HG02623 (cell line): ENCODE measurements at regions not wholly inside any gene's neighbourhood (a gene's known extent, or its start where the extent isn't known, plus 50 kb on each side); places are given as distances from the start of the nearest gene placed in this dataset.
"Not testable (repeated sequence)": the region's sequence is repeated elsewhere in the genome, so short reads cannot be mapped to it uniquely, and the experiment has no call there.

Experiments
- ATAC-seq: cut with Tn5 transposase; IDR thresholded peaks from one replicate; pipeline ENCODE4 v1.9.1; 2021; ENCODE audit warnings: moderate library complexity; ENCODE audit not compliant: unreplicated experiment

- no peak for ATAC-seq
Observed at GRCh38 chr10:37067576-37067975, 57.8 kb upstream of the ANKRD30A start.

- ATAC-seq, result not testable (repeated sequence)
Observed at GRCh38 chr10:37062296-37062695, 63.1 kb upstream of the ANKRD30A start.

DNA sequence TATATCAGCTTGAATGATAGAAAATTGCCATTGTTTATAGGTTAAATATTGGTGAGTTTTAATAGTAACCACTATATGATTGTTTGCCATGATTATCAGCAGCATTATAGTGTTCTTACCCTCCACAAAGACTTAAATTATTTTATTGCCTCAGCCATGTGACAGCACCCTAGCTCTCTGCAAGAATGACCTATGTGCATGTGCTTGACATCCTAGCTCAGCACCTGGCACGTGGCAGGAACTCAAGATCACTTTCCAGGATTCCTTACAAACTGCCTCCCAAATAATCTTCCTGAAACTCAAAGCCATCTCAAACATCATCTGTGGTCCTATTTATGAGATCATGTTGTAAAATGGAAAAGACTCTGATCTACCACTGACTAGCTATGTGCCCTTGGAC is 68.1 kb upstream of the ANKRD30A start:
- no peak for ATAC-seq

- no peak for ATAC-seq
Observed at GRCh38 chr10:37053476-37053875, 71.9 kb upstream of the ANKRD30A start.

- ATAC-seq, result not testable (repeated sequence)
Observed at GRCh38 chr10:37049982-37050381, 75.4 kb upstream of the ANKRD30A start.

GRCh38 chr10:37044319-37044718 is 81.1 kb upstream of the ANKRD30A start:
- ATAC-seq, result not testable (repeated sequence)

DNA sequence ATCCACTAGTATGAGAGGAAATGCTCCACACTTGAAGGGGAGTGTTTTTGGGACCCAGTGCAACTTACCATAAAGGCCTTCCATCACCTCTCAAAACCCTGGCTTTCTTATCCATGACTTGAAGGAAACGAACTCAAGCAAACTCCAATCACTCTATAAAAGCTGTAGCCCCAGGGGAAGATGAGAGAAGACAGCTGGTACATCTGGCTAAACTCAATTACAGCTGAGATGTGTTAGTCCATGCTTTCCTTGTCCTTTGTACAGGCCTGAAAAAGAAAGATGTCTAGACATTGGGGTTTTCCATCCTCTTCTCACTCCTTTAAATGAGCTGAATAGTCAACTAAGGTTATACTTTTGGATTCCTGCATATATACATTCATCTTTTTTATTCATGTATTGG is 89.5 kb upstream of the ANKRD30A start:
- ATAC-seq, result no peak

GRCh38 chr10:37015498-37015897 is 109.9 kb upstream of the ANKRD30A start:
- no peak for ATAC-seq

- ATAC-seq, result no peak
Observed at GRCh38 chr10:37010741-37011140, 114.7 kb upstream of the ANKRD30A start.

DNA sequence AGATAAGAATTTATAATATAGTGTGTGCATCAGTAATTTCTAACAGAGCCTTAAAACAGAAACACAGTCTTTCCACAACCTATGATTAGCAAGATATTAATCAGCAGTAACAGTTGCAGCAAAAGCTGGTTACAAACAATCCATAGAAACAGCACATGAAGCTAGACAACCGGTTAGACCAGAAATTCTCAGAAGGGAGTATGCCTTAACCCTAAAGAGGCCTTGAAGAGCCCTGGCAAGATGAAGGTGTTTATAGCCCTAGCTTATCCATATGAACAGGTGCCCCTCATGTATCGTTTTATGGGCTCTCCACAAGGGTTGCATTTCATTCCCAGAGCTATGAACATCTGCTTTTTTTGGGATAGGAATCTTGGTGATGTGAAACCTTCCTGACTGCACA is 117.1 kb upstream of the ANKRD30A start:
- ATAC-seq, result not testable (repeated sequence)

- ATAC-seq, result no peak
Observed at GRCh38 chr10:37003126-37003525, 122.3 kb upstream of the ANKRD30A start.

DNA sequence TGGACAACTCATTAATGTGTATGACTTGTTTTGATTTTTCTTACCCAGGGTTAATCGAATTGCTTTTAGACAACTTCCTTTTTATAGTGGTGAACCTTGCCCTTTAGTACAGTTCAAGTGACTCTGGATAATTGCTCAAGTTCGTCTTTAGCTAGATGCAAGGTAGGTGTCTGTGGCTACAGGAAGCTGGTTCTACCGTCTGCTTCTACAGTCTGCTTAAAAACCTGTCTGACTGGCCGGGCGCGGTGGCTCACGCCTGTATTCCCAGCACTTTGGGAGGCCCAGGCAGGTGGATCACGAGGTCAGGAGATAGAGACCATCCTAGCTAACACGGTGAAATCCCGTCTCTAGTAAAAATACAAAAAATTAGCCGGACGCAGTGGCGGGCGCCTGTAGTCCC is 129.6 kb upstream of the ANKRD30A start:
- ATAC-seq, result not testable (repeated sequence)

DNA sequence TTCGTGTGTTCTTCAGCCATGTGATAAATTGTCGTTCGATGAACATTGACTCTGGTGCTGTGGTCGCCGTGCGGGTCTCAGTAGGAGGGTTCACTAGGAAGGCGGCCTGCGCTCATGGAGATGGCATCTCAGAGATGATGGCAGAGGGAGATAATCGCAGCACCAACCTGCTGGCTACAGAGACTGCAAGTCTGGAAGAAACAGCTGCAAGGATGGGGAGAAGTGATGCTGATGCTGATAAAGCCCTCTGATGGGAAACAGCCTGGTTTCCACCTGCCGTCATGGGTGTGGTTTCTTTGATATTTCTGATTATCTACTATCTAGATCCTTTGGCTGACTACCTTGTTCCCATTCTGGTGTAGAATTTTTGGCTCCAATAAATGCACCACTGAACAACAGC is 130.5 kb upstream of the ANKRD30A start:
- ATAC-seq, result no peak

- no peak for ATAC-seq
Observed at GRCh38 chr10:36989233-36989632, 136.2 kb upstream of the ANKRD30A start.

- no peak for ATAC-seq
Observed at GRCh38 chr10:36946598-36946997, 178.8 kb upstream of the ANKRD30A start.

DNA sequence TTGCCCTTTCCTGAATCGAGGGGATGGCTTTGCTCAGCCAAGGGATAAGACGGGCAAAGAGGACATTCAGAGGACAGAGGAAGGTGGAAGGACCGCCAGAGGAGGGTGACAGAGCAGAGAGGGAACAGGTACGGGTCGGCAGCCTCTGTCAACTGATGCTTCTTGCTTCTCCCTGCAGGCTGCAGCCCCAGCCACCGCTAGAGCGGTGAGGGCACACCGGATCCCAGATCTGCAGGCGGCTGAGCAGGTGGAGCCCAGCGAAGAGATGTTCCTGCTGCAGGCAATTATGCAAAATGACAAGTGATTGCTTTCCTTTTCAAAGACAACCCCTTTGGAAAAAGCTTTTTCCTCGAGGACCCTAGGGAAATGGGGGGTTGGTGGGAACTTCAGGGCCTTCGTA is 181.9 kb upstream of the ANKRD30A start:
- ATAC-seq, result no peak

GRCh38 chr10:36942616-36943015 is 182.8 kb upstream of the ANKRD30A start:
- no peak for ATAC-seq

DNA sequence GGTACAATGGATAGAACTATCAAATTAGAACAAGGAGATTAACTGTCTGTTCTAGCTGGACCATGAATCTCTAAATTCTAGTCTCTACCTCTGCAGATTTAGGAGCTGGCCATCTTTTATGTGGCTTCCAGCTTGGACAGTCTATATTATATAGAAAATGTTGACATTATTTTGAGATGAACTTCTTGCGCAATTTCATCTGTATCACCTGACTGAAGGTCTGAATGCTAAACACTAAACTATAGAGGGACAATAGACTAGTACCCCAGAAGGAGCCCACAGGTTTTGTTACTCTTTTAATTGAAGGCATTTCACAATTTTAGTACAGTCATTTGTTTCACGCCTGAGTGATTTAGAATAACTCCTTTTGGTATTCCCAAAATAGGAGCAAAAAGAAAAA is 222.4 kb upstream of the ANKRD30A start:
- no peak for ATAC-seq

GRCh38 chr10:36899652-36900051 is 225.7 kb upstream of the ANKRD30A start:
- ATAC-seq, result no peak

DNA sequence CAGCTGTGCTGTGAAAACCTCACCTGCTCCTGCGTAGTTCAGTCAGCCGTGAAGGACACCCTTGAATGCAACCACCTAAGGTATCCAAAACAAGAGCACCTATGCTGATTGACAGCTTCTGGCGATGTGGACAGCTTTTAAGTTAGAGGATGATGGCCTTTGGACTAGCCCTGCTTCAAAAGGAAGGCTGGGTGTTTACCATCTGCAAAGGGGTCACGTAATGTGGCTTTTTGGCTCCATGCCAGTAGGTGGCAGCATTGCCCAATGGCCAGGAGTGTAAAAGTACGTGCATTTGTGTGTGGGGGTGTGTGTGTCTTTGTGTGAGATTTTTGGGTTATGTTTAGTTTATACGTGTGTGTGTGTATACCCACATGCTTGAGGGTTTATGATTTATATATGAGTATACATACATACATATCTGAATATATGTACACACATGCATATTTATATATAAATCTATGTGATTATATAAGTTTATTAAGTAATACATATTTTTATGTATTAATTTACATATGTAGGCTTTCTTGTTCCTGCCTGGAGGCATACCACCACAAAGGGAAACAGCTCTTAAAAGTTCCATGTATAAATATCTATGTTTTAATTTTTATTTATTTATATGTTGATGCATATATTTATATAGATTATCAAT is 236.3 kb upstream of the ANKRD30A start:
- no peak for ATAC-seq

DNA sequence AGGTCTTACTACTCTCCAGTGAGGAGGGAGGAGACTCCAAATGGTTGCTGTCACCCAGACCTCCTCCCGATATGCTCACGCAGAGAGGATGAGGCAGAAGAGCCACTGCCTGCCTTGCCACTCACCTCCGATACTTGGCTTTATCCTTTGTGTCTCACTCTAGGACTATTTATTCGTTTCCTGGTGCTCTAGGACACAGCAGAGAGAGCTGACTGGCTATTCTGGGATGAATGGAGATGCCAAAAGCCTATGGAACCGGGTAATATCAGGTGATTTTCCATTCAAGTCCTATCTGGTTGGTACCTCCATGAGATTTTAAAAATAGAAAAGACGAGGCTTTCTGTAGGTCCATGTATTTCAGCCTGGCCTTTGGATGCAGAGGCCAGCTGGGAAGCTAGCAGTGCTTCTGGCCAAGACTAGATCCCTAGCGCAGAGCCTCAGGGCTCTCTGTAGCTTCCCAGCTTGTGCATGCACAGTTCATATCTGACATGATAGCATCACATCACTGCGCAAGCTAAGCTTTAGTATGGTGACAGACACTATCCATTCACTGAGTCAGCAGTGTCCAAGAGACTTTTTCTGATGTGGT is 239.0 kb upstream of the ANKRD30A start:
- no peak for ATAC-seq

DNA sequence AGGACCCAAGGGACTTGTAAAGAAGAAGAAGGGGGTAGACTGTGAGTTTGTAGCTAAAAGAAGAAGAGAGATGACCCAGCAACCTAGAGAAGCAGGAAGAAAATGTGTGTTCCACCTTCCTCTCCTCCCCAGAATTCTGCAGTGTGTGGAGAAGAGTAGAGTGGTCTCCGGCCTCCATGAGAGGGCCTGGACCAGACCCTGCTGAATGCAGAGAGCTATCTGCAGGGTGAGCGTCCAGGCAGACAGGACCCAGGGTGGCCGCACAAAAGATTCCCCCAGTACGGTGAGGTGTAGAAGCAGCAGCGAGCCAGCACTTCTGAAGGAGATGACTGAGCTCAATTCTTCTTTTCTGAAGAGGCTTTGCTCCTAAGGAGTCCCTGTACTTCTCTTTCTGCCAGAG is 239.7 kb upstream of the ANKRD30A start:
- ATAC-seq, result no peak

DNA sequence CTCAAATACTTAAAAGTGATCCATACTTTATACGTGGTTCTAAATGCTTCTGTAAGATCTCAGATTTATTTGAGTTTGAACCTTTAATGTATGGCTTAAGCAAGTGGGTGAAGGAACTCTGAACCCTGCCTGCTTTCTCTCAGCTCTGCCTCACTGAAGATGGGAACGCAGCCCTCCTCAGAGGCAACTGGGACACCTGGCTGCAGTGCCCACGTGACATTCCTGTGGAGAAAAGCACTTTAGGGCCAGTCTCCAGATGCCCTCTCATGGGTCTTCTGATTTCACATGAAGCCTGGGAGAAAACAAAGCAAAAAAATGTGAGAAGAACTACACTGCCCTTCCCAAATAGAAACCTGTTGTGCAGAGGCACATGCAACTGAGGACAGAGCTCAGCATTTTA is 242.6 kb upstream of the ANKRD30A start:
- no peak for ATAC-seq
